SK-N-SH (cell line): ENCODE measurements at regions not wholly inside any gene's neighbourhood (a gene's known extent, or its start where the extent isn't known, plus 50 kb on each side); places are given as distances from the start of the nearest gene placed in this dataset.

Experiments used
- CTCF ChIA-PET: fragments of 300-600, 350-600 bp; formaldehyde crosslinking; extraction: SDS; loops from one replicate; lab custom pipeline; 2021; lab: Yijun Ruan, JAX
- POLR2A ChIA-PET: fragments of 350-600 bp; sonication (Branson Sonifier 250); formaldehyde crosslinking; extraction: SDS; loops from one replicate; lab custom pipeline; 2020; ENCODE audit warnings: antibody characterized with exemption, inconsistent platforms; lab: Yijun Ruan, JAX
- DNase-seq: peaks from one replicate; pipeline ENCODE4 v3.0.0; 2012
- H2AFZ ChIP-seq: fragments of 200-600 bp; sonication (generic); 2 replicates; pipeline ENCODE4 v1.8.1; 2016; ENCODE audit warnings: antibody characterized with exemption, mild to moderate bottlenecking, low read depth
- H3F3A ChIP-seq: fragments of 200-600 bp; sonication (generic); replicated peaks from 2 replicates; pipeline ENCODE3; 2016; ENCODE audit warnings: antibody characterized with exemption, mild to moderate bottlenecking; ENCODE audit not compliant: insufficient read depth
- H3K27ac ChIP-seq, 2 experiments: fragments of 200-500 bp in 1 of 2; fragments of 200-600 bp in 1 of 2; sonication (Bioruptor generic) in 1 of 2; sonication (generic), shearing (Covaris generic) in 1 of 2; 2 replicates each; pipeline versions ENCODE4 v1.5.1 to v1.6.1; 2014 to 2016; ENCODE audit warnings: low read depth in 2 of 2, inconsistent platforms in 1 of 2, low read length in 1 of 2, mild to moderate bottlenecking in 1 of 2, mixed read lengths in 1 of 2
- H3K27me3 ChIP-seq: fragments of 200-600 bp; sonication (generic), shearing (Covaris generic); 2 replicates; pipeline ENCODE4 v1.6.1; 2016; ENCODE audit warnings: mixed run types; ENCODE audit not compliant: insufficient read depth
- H3K36me3 ChIP-seq, 2 experiments: fragments of 200-500 bp in 1 of 2; fragments of 200-600 bp in 1 of 2; sonication (Bioruptor generic) in 1 of 2; sonication (generic) in 1 of 2; replicated peaks in 1 of 2; 2 replicates each; pipeline versions ENCODE3 to v1.5.1; 2014 to 2016; ENCODE audit warnings: low read length in 1 of 2, mild to moderate bottlenecking in 1 of 2; ENCODE audit not compliant: insufficient read depth in 2 of 2, control insufficient read depth in 1 of 2
- H3K4me1 ChIP-seq, 2 experiments: fragments of 200-500 bp in 1 of 2; fragments of 200-600 bp in 1 of 2; sonication (Bioruptor generic) in 1 of 2; sonication (generic), shearing (Covaris generic) in 1 of 2; 2 replicates each; pipeline versions ENCODE4 v1.5.1 to v1.6.1; 2014 to 2016; ENCODE audit warnings: low read depth in 1 of 2, low read length in 1 of 2, mixed run types in 1 of 2; ENCODE audit not compliant: insufficient read depth in 2 of 2, control insufficient read depth in 1 of 2
- H3K4me2 ChIP-seq: fragments of 200-600 bp; sonication (generic), shearing (Covaris generic); 2 replicates; pipeline ENCODE4 v1.6.1; 2017; ENCODE audit warnings: mixed run types
- H3K4me3 ChIP-seq, 2 experiments: fragments of 200-500 bp in 1 of 2; fragments of 200-600 bp in 1 of 2; sonication (Bioruptor generic) in 1 of 2; sonication (generic), shearing (Covaris generic) in 1 of 2; 2 replicates each; pipeline versions ENCODE4 v1.5.1 to v1.8.1; 2014 to 2016; ENCODE audit warnings: low read depth in 2 of 2, inconsistent platforms in 1 of 2, low read length in 1 of 2, mild to moderate bottlenecking in 1 of 2, mixed read lengths in 1 of 2, moderate library complexity in 1 of 2
- H3K79me2 ChIP-seq: fragments of 200-600 bp; sonication (generic); 2 replicates; pipeline ENCODE4 v1.8.1; 2017; ENCODE audit warnings: mild to moderate bottlenecking; ENCODE audit not compliant: insufficient read depth
- H3K9ac ChIP-seq: fragments of 200-600 bp; sonication (generic); 2 replicates; pipeline ENCODE4 v1.6.1; 2017; ENCODE audit warnings: mixed run types
- H3K9me2 ChIP-seq: fragments of 200-600 bp; sonication (generic); 2 replicates; pipeline ENCODE4 v1.6.1; 2017; ENCODE audit warnings: mixed run types
- H3K9me3 ChIP-seq: fragments of 200-600 bp; sonication (generic); 2 replicates; pipeline ENCODE4 v1.6.1; 2017; ENCODE audit warnings: mixed run types, mild to moderate bottlenecking, moderate library complexity
- H4K20me1 ChIP-seq: fragments of 200-600 bp; sonication (generic); 2 replicates; pipeline ENCODE4 v1.6.1; 2017; ENCODE audit warnings: mild to moderate bottlenecking, mixed run types; ENCODE audit not compliant: insufficient read depth
- CHD2 ChIP-seq: fragments of 150-350 bp; IDR thresholded peaks from 2 replicates; pipeline ENCODE4 v1.6.1; 2018; ENCODE audit warnings: low read length; ENCODE audit not compliant: partially characterized antibody
- ELF1 ChIP-seq: IDR thresholded peaks from 2 replicates; pipeline ENCODE4 v1.4.0; 2012
- EP300 ChIP-seq, 2 experiments: IDR thresholded peaks; 2 replicates each; pipeline versions ENCODE4 v1.4.0 to v1.6.1; 2012; ENCODE audit warnings: borderline replicate concordance in 1 of 2, low read depth in 1 of 2, low read length in 1 of 2
- EZH2phosphoT487 ChIP-seq: fragments of 200-600 bp; sonication (generic); IDR thresholded peaks from 2 replicates; pipeline ENCODE4 v1.6.1; 2017; ENCODE audit warnings: low read depth, mixed run types, mild to moderate bottlenecking, antibody characterized with exemption, moderate library complexity, borderline replicate concordance
- GABPA ChIP-seq: IDR thresholded peaks from 2 replicates; pipeline ENCODE4 v1.4.0; 2012; ENCODE audit warnings: low read depth, mild to moderate bottlenecking
- GATA2 ChIP-seq: sonication (generic); formaldehyde crosslinking; IDR thresholded peaks from 2 replicates; pipeline ENCODE4 v1.5.0; 2020; ENCODE audit warnings: mild to moderate bottlenecking, missing genetic modification reagents
- MEF2A ChIP-seq: IDR thresholded peaks from 2 replicates; pipeline ENCODE4 v1.4.0; 2012; ENCODE audit warnings: low read depth, borderline replicate concordance
- NFIC ChIP-seq: IDR thresholded peaks from 2 replicates; pipeline ENCODE4 v1.4.0; 2012; ENCODE audit warnings: borderline replicate concordance
- POLR2AphosphoS5 ChIP-seq: IDR thresholded peaks from 2 replicates; pipeline ENCODE4 v1.6.1; 2012; ENCODE audit warnings: low read depth, low read length
- REST ChIP-seq: IDR thresholded peaks from 2 replicates; pipeline ENCODE4 v1.6.1; 2012; ENCODE audit warnings: mild to moderate bottlenecking, low read depth, low read length, moderate library complexity
- SMC3 ChIP-seq: IDR thresholded peaks from 2 replicates; pipeline ENCODE4 v1.6.1; 2012; ENCODE audit warnings: low read depth, low read length, improper control_type of control experiment
- TCF12 ChIP-seq: IDR thresholded peaks from 2 replicates; pipeline ENCODE4 v1.4.0; 2012
- YY1 ChIP-seq: IDR thresholded peaks from 2 replicates; pipeline ENCODE4 v1.4.0; 2012; ENCODE audit warnings: low read depth, mild to moderate bottlenecking
- WGBS: methylation state at CpG from one replicate; pipeline ENCODE4 v1.1.6; 2017; ENCODE audit warnings: low lambda C conversion rate; 5-methylcytosine and 5-hydroxymethylcytosine counted together

- TF ChIP-seq POLR2AphosphoS5: no peak
- no peak for DNase-seq
- H3K9ac ChIP-seq: no peak overlapping the region
- ChIA-PET CTCF (interaction anchor here (1.0 to 14.0 kb wide), 6 partner anchors 13 to 137 kb away, joined by 3 to 168 read pairs (median 4); no protein-coding TSS in a partner anchor), POLR2A (no interaction called here)
- no peak overlapping the region for H3K27ac ChIP-seq
- H3K36me3 ChIP-seq: no peaks in the 10 kb centered on the region
- H3F3A ChIP-seq: no peaks in the 10 kb centered on the region
- H3K79me2 ChIP-seq: no peaks in the 10 kb centered on the region
- H3K4me1 ChIP-seq: peaks cover 0 to 7% of the 10 kb centered on the region in 2 experiments; a peak in 2 of 4 replicates
- no peaks in the 10 kb centered on the region for H3K9me3 ChIP-seq
- H4K20me1 ChIP-seq: no peaks in the 10 kb centered on the region
- H3K4me2 ChIP-seq: no peak overlapping the region
- no peak overlapping the region for H3K4me3 ChIP-seq
- H2AFZ ChIP-seq: no peak overlapping the region
- no peaks in the 10 kb centered on the region; the same call in 1 of the 2 replicates for H3K27me3 ChIP-seq
- 52% methylated on average over 2 of the region's 2 CpGs for WGBS
- no peaks in the 10 kb centered on the region for H3K9me2 ChIP-seq
Observed at GRCh38 chr2:175277772-175278171, 96.3 kb upstream of the ATP5MC3 start.

GRCh38 chr2:175275539-175275938 lies 94.0 kb upstream of the ATP5MC3 start:
- no peaks in the 10 kb centered on the region for H3F3A ChIP-seq
- TF ChIP-seq TCF12 (peak; percentile 35; the same call in 1 of the 2 replicates), EP300 (IDR thresholded peaks at IDR 0.05; ENCODE audit: borderline replicate concordance in 1 of 2, low read depth in 1 of 2, low read length in 1 of 2) (peak in 1 of 2 experiments; percentile 18; a peak in 1 of 4 replicates), SMC3 (no peak), NFIC (no peak), GABPA (no peak), GATA2 (peak; percentile 49; the same call in 1 of the 2 replicates)
- TF ChIP-seq, all 33 proteins: peak for 3
- Histone ChIP-seq H3K9me3 (no peaks in the 10 kb centered on the region), H3K36me3 (no peaks in the 10 kb centered on the region), H3K27me3 (no peaks in the 10 kb centered on the region; the same call in 1 of the 2 replicates), H3K4me3 (no peak overlapping the region), H3K27ac (no peak overlapping the region), H3K9me2 (no peaks in the 10 kb centered on the region), H3K79me2 (no peaks in the 10 kb centered on the region), H3K4me1 (peaks cover 0 to 7% of the 10 kb centered on the region in 2 experiments; a peak in 1 of 4 replicates), H3K4me2 (no peak overlapping the region), H3K9ac (no peak overlapping the region), H4K20me1 (no peaks in the 10 kb centered on the region), H2AFZ (no peak overlapping the region)
- POLR2A ChIA-PET: no interaction called here
- DNase-seq: peak; percentile 37
- 6% methylated on average over 2 of the region's 2 CpGs for WGBS
- CTCF ChIA-PET: interaction anchor here (0.9 to 1.8 kb wide), 5 partner anchors 12 to 822 kb away, joined by 3 to 9 read pairs (median 4); no protein-coding TSS in a partner anchor

- ChIA-PET CTCF (interaction anchor here (5.8 kb wide), 1 partner anchor 8 kb away, joined by 68 read pairs; no protein-coding TSS in a partner anchor), POLR2A (no interaction called here)
- no peaks in the 10 kb centered on the region for H3K9me3 ChIP-seq
- no peak overlapping the region for H3K9ac ChIP-seq
- DNase-seq: no peak
- no peak overlapping the region for H3K4me3 ChIP-seq
- no peaks in the 10 kb centered on the region for H3F3A ChIP-seq
- TF ChIP-seq POLR2AphosphoS5 (no peak), ELF1 (no peak), NFIC (no peak), MEF2A (no peak), YY1 (no peak), EZH2phosphoT487 (no peak), REST (no peak), CHD2 (no peak)
- no peaks in the 10 kb centered on the region for H3K36me3 ChIP-seq
- no peaks in the 10 kb centered on the region for H4K20me1 ChIP-seq
- no peaks in the 10 kb centered on the region for H3K79me2 ChIP-seq
- no peak overlapping the region for H2AFZ ChIP-seq
- H3K4me1 ChIP-seq: no peaks in the 10 kb centered on the region
- no peaks in the 10 kb centered on the region; the same call in 1 of the 2 replicates for H3K27me3 ChIP-seq
- no peak overlapping the region for H3K4me2 ChIP-seq
- WGBS: 61% methylated on average over 1 of the region's 1 CpG
- no peak overlapping the region for H3K27ac ChIP-seq
- H3K9me2 ChIP-seq: no peaks in the 10 kb centered on the region
Observed at GRCh38 chr2:175259164-175259563, 77.7 kb upstream of the ATP5MC3 start.
